Esophagus squamous epithelium (tissue), 4 donors: ENCODE measurements at regions not wholly inside any gene's neighbourhood (a gene's known extent, or its start where the extent isn't known, plus 50 kb on each side); places are given as distances from the start of the nearest gene placed in this dataset.

Experiments
- POLR2A ChIP-seq, 4 donors: fragments of 450-650 bp; IDR thresholded peaks; one replicate each; pipeline ENCODE4 v1.6.1; 2017; ENCODE audit warnings: antibody characterized with exemption in 4 of 4, mild to moderate bottlenecking in 4 of 4, moderate library complexity in 3 of 4
- TF ChIP-seq, protein P1 (sequence below), 6 experiments: fragments of 450-650 bp in 4 of 6; fragments of 200-600 bp in 2 of 6; sonication (generic) in 2 of 6; IDR thresholded peaks; one replicate each; pipeline ENCODE4 v1.5.1; 2016 to 2019; ENCODE audit warnings: antibody characterized with exemption in 6 of 6, mild to moderate bottlenecking in 4 of 6, moderate library complexity in 4 of 6

DNA sequence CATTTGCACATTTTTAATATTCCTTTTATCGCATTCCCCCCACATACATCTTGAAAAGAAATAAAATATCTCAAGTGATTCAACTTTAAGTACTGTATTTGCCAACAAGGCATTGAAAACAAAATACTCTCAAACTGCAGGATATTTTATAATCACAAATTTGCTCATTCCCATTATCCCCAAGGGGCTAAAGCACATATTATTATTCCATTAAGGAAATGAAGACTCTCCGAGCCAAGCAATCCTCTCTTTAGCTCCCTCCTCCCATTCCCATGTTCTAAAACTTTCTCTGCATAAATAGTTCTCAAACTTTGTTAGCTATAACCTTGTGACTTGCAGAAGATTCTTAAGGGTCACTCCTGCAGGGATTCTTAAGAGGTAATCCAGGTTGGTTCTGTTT lies 436.8 kb downstream of the KCNJ2 start:
- TF ChIP-seq, protein P1, sequence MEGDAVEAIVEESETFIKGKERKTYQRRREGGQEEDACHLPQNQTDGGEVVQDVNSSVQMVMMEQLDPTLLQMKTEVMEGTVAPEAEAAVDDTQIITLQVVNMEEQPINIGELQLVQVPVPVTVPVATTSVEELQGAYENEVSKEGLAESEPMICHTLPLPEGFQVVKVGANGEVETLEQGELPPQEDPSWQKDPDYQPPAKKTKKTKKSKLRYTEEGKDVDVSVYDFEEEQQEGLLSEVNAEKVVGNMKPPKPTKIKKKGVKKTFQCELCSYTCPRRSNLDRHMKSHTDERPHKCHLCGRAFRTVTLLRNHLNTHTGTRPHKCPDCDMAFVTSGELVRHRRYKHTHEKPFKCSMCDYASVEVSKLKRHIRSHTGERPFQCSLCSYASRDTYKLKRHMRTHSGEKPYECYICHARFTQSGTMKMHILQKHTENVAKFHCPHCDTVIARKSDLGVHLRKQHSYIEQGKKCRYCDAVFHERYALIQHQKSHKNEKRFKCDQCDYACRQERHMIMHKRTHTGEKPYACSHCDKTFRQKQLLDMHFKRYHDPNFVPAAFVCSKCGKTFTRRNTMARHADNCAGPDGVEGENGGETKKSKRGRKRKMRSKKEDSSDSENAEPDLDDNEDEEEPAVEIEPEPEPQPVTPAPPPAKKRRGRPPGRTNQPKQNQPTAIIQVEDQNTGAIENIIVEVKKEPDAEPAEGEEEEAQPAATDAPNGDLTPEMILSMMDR (IDR thresholded peaks at IDR 0.05) = no peak
- no peak for TF ChIP-seq POLR2A (IDR thresholded peaks at IDR 0.05)
